H9 (cell line): ENCODE measurements at regions not wholly inside any gene's neighbourhood (a gene's known extent, or its start where the extent isn't known, plus 50 kb on each side); places are given as distances from the start of the nearest gene placed in this dataset.

Experiments used
- DNase-seq: peaks from one replicate; pipeline ENCODE4 v3.0.0-alpha.2; 2017
- H2AFZ ChIP-seq: one replicate; pipeline ENCODE4 v1.6.1; 2013; ENCODE audit warnings: mild to moderate bottlenecking, low read length, control low read depth, moderate library complexity
- H2AK5ac ChIP-seq: 2 replicates; pipeline ENCODE4 v1.6.1; 2013; ENCODE audit warnings: low read length, control low read depth, mixed read lengths; ENCODE audit not compliant: insufficient read length
- H2BK120ac ChIP-seq: one replicate; pipeline ENCODE4 v1.6.1; 2013; ENCODE audit warnings: low read depth, mild to moderate bottlenecking, low read length, control low read depth, inconsistent platforms; ENCODE audit not compliant: poor library complexity, severe bottlenecking
- H2BK12ac ChIP-seq: 2 replicates; pipeline ENCODE4 v1.6.1; 2013; ENCODE audit warnings: low read length, control low read depth, mixed read lengths, low read depth; ENCODE audit not compliant: insufficient read length
- H2BK15ac ChIP-seq: 2 replicates; pipeline ENCODE4 v1.6.1; 2013; ENCODE audit warnings: low read depth, low read length, control low read depth
- H2BK20ac ChIP-seq: one replicate; pipeline ENCODE4 v1.6.1; 2013; ENCODE audit warnings: low read depth, mild to moderate bottlenecking, low read length, control low read depth, inconsistent platforms; ENCODE audit not compliant: poor library complexity, severe bottlenecking
- H2BK5ac ChIP-seq: 2 replicates; pipeline ENCODE4 v1.6.1; 2013; ENCODE audit warnings: low read length, control low read depth, mixed read lengths; ENCODE audit not compliant: insufficient read length
- H3K14ac ChIP-seq: 2 replicates; pipeline ENCODE4 v1.6.1; 2013; ENCODE audit warnings: low read length, control low read depth; ENCODE audit not compliant: insufficient read depth
- H3K18ac ChIP-seq: 2 replicates; pipeline ENCODE4 v1.6.1; 2013; ENCODE audit warnings: low read depth, mild to moderate bottlenecking, mixed read lengths, low read length, control low read depth; ENCODE audit not compliant: insufficient read length
- H3K23ac ChIP-seq: 2 replicates; pipeline ENCODE4 v1.6.1; 2013; ENCODE audit warnings: low read length, control low read depth, mixed read lengths, low read depth; ENCODE audit not compliant: insufficient read length
- H3K23me2 ChIP-seq: 2 replicates; pipeline ENCODE4 v1.6.1; 2013; ENCODE audit warnings: low read depth, mild to moderate bottlenecking, mixed read lengths, low read length, control low read depth; ENCODE audit not compliant: insufficient read length, poor library complexity, severe bottlenecking
- H3K27ac ChIP-seq: 2 replicates; pipeline ENCODE4 v1.5.1; 2013; ENCODE audit warnings: low read length, control low read depth, mixed read lengths, low read depth; ENCODE audit not compliant: insufficient read length
- H3K27me3 ChIP-seq: 2 replicates; pipeline ENCODE4 v1.6.1; 2013; ENCODE audit warnings: low read length, control low read depth, inconsistent platforms; ENCODE audit not compliant: insufficient read depth
- H3K4ac ChIP-seq: 2 replicates; pipeline ENCODE4 v1.6.1; 2013; ENCODE audit warnings: low read depth, mild to moderate bottlenecking, control low read depth, inconsistent platforms, low read length, moderate library complexity
- H3K4me1 ChIP-seq: 2 replicates; pipeline ENCODE4 v1.6.1; 2013; ENCODE audit warnings: low read length, control low read depth, inconsistent platforms; ENCODE audit not compliant: insufficient read depth
- H3K4me2 ChIP-seq: 2 replicates; pipeline ENCODE4 v1.6.1; 2013; ENCODE audit warnings: low read length, control low read depth, mixed read lengths; ENCODE audit not compliant: insufficient read length, insufficient read depth
- H3K56ac ChIP-seq: 2 replicates; pipeline ENCODE4 v1.6.1; 2013; ENCODE audit warnings: low read depth, mild to moderate bottlenecking, mixed read lengths, low read length, control low read depth; ENCODE audit not compliant: insufficient read length
- H3K79me1 ChIP-seq: 2 replicates; pipeline ENCODE4 v1.6.1; 2013; ENCODE audit warnings: low read depth, mild to moderate bottlenecking, moderate library complexity, low read length, control low read depth, inconsistent platforms; ENCODE audit not compliant: insufficient read depth, poor library complexity, severe bottlenecking
- H3K79me2 ChIP-seq: 2 replicates; pipeline ENCODE4 v1.6.1; 2013; ENCODE audit warnings: low read length, control low read depth, inconsistent platforms; ENCODE audit not compliant: insufficient read depth
- H3K9ac ChIP-seq: 2 replicates; pipeline ENCODE4 v1.6.1; 2013; ENCODE audit warnings: low read length, control low read depth, mixed read lengths; ENCODE audit not compliant: insufficient read length; ENCODE audit errors: extremely low read depth
- H3K9me3 ChIP-seq: one replicate; pipeline ENCODE4 v1.6.1; 2013; ENCODE audit warnings: low read depth, low read length, inconsistent platforms; ENCODE audit not compliant: control insufficient read depth
- H3T11ph ChIP-seq: one replicate; pipeline ENCODE4 v1.6.1; 2013; ENCODE audit warnings: mild to moderate bottlenecking, low read length, control low read depth, inconsistent platforms
- H4K20me1 ChIP-seq: one replicate; pipeline ENCODE4 v1.6.1; 2013; ENCODE audit not compliant: control insufficient read depth, insufficient read length, insufficient read depth
- H4K5ac ChIP-seq: 2 replicates; pipeline ENCODE4 v1.6.1; 2013; ENCODE audit warnings: low read depth, mild to moderate bottlenecking, mixed read lengths, low read length, control low read depth; ENCODE audit not compliant: insufficient read length
- H4K8ac ChIP-seq: replicated peaks from 2 replicates; pipeline ENCODE4 v1.6.1; 2013; ENCODE audit warnings: low read length, control low read depth, mixed read lengths, low read depth; ENCODE audit not compliant: insufficient read length
- H4K91ac ChIP-seq: 2 replicates; pipeline ENCODE4 v1.6.1; 2013; ENCODE audit warnings: low read depth, mild to moderate bottlenecking, moderate library complexity, mixed read lengths, low read length, control low read depth; ENCODE audit not compliant: insufficient read length
- H3K27ac Mint-ChIP-seq, 3 experiments: 2 replicates in 2 of 3; 3 replicates in 1 of 3; pipeline ENCODE4 v1.8.0; 2020 to 2021; ENCODE audit warnings: mixed read lengths in 3 of 3, mild to moderate bottlenecking in 1 of 3, moderate library complexity in 1 of 3
- H3K27me3 Mint-ChIP-seq: 2 replicates; pipeline ENCODE4 v1.8.0; 2021; ENCODE audit warnings: low read depth, mild to moderate bottlenecking, moderate library complexity, mixed read lengths
- H3K36me3 Mint-ChIP-seq, 3 experiments: 2 replicates in 2 of 3; 3 replicates in 1 of 3; pipeline ENCODE4 v1.8.0; 2020 to 2021; ENCODE audit warnings: low read depth in 3 of 3, mixed read lengths in 3 of 3; ENCODE audit not compliant: insufficient read depth in 1 of 3
- H3K4me1 Mint-ChIP-seq, 2 experiments: 2 replicates each; pipeline ENCODE4 v1.8.0; 2020; ENCODE audit warnings: mixed read lengths in 2 of 2
- H3K4me3 Mint-ChIP-seq, 2 experiments: 2 replicates in 1 of 2; 3 replicates in 1 of 2; pipeline ENCODE4 v1.8.0; 2020 to 2021; ENCODE audit warnings: mild to moderate bottlenecking in 2 of 2, mixed read lengths in 2 of 2, moderate library complexity in 1 of 2
- H3K9me3 Mint-ChIP-seq, 2 experiments: 2 replicates in 1 of 2; 3 replicates in 1 of 2; pipeline ENCODE4 v1.8.0; 2020; ENCODE audit warnings: mild to moderate bottlenecking in 2 of 2, mixed read lengths in 2 of 2, moderate library complexity in 1 of 2
- CTCF ChIP-seq: fragments of 200-600 bp; sonication (generic); conservative IDR thresholded peaks from 3 replicates; pipeline ENCODE4 v1.8.0; 2021; ENCODE audit warnings: antibody characterized with exemption, mild to moderate bottlenecking
- WGBS: extraction: QIAGEN DNeasy Blood & Tissue Kit; methylation state at CpG from one replicate; pipeline ENCODE4 v1.1.7; 2013; ENCODE audit warnings: missing lambda C conversion rate, low lambda C conversion rate, mixed read lengths; ENCODE audit not compliant: insufficient read length; ENCODE audit errors: extremely low coverage; 5-methylcytosine and 5-hydroxymethylcytosine counted together

- Mint-ChIP-seq H3K9me3 (peaks cover 0 to 2% of the 10 kb centered on the region in 2 experiments; a peak in 2 of 5 replicates), H3K4me3 (no peak overlapping the region), H3K27me3 (peaks cover 7% of the 10 kb centered on the region), H3K27ac (no peak overlapping the region), H3K4me1 (peaks cover 10 to 15% of the 10 kb centered on the region in 2 experiments), H3K36me3 (no peaks in the 10 kb centered on the region)
- no peak overlapping the region for H4K91ac ChIP-seq
- H2BK5ac ChIP-seq, result no peak overlapping the region
- H3K27ac ChIP-seq, result no peak overlapping the region
- H2BK120ac ChIP-seq, result no peak overlapping the region
- no peak overlapping the region for H4K5ac ChIP-seq
- H2BK20ac ChIP-seq, result no peak overlapping the region
- H3K18ac ChIP-seq, result no peak overlapping the region
- H3K23me2 ChIP-seq, result no peaks in the 10 kb centered on the region
- H4K20me1 ChIP-seq, result no peaks in the 10 kb centered on the region
- no peak overlapping the region for H2BK15ac ChIP-seq
- H3K79me1 ChIP-seq, result no peaks in the 10 kb centered on the region
- H3K4me2 ChIP-seq, result no peak overlapping the region
- no peak overlapping the region for H3K14ac ChIP-seq
- no peak overlapping the region for H2BK12ac ChIP-seq
- H3K4ac ChIP-seq, result no peak overlapping the region
- no peaks in the 10 kb centered on the region for H3K9me3 ChIP-seq
- no peaks in the 10 kb centered on the region for H3K4me1 ChIP-seq
- no peak overlapping the region for H3K56ac ChIP-seq
- TF ChIP-seq CTCF, result no peak
- DNase-seq, result no peak
- no peaks in the 10 kb centered on the region for H3K27me3 ChIP-seq
- no CpG with 5 or more reads among the region's 5 CpGs for WGBS
- no peaks in the 10 kb centered on the region for H3K79me2 ChIP-seq
- no peak overlapping the region for H4K8ac ChIP-seq
- H2AK5ac ChIP-seq, result no peak overlapping the region
- H2AFZ ChIP-seq, result no peak overlapping the region
- no peak overlapping the region for H3K23ac ChIP-seq
- no peak overlapping the region for H3K9ac ChIP-seq
- no peak overlapping the region for H3T11ph ChIP-seq
These were observed 380.7 kb downstream of the PRDM2 start for GRCh38 chr1:14080653-14081052.
